ENCODE measurements at regions not wholly inside any gene's neighbourhood (a gene's known extent, or its start where the extent isn't known, plus 50 kb on each side); places are given as distances from the start of the nearest gene placed in this dataset.
"Not testable (repeated sequence)": the region's sequence is repeated elsewhere in the genome, so short reads cannot be mapped to it uniquely, and the experiment has no call there.

GRCh38 chr7:67343572-67343971 lies 346.9 kb downstream of the TYW1 start:
- peak; percentile 81 for DNase-seq
- TF ChIP-seq CTCF (IDR thresholded peaks at IDR 0.05; ENCODE audit: low read depth, low read length), result no peak
- Histone ChIP-seq H3K4me1 (peaks cover 8% of the 10 kb centered on the region), H3K9me3 (no peaks in the 10 kb centered on the region; the same call in 1 of the 2 replicates), H3K4me3 (ENCODE audit: low read depth, low read length) (no peak overlapping the region), H3K36me3 (no peaks in the 10 kb centered on the region), H3K27me3 (no peaks in the 10 kb centered on the region)

- DNase-seq, result no peak
- no peaks in the 10 kb centered on the region for H3K27me3 ChIP-seq
- H3K4me3 ChIP-seq (ENCODE audit: low read depth, low read length), result no peak overlapping the region
- H3K4me1 ChIP-seq, result peaks cover 8% of the 10 kb centered on the region
- H3K9me3 ChIP-seq, result no peaks in the 10 kb centered on the region; the same call in 1 of the 2 replicates
- no peaks in the 10 kb centered on the region for H3K36me3 ChIP-seq
- TF ChIP-seq CTCF (IDR thresholded peaks at IDR 0.05; ENCODE audit: low read depth, low read length), result no peak
These were observed 348.0 kb downstream of the TYW1 start for GRCh38 chr7:67344481-67345193.

GRCh38 chr7:67346126-67346525 lies 349.5 kb downstream of the TYW1 start:
- no peak for TF ChIP-seq CTCF (IDR thresholded peaks at IDR 0.05; ENCODE audit: low read depth, low read length)
- peaks cover 8% of the 10 kb centered on the region for H3K4me1 ChIP-seq
- DNase-seq, result no peak
- no peaks in the 10 kb centered on the region for H3K27me3 ChIP-seq
- H3K36me3 ChIP-seq, result no peaks in the 10 kb centered on the region
- no peaks in the 10 kb centered on the region; the same call in 1 of the 2 replicates for H3K9me3 ChIP-seq
- H3K4me3 ChIP-seq (ENCODE audit: low read depth, low read length), result no peak overlapping the region

- Histone ChIP-seq H3K4me1 (peaks cover 8% of the 10 kb centered on the region), H3K36me3 (no peaks in the 10 kb centered on the region)
- DNase-seq, result no peak
These were observed 350.2 kb downstream of the TYW1 start for GRCh38 chr7:67346876-67347275.

GRCh38 chr7:67348171-67348570 lies 351.5 kb downstream of the TYW1 start:
- no peak for TF ChIP-seq CTCF (IDR thresholded peaks at IDR 0.05; ENCODE audit: low read depth, low read length)
- H3K36me3 ChIP-seq, result no peaks in the 10 kb centered on the region
- H3K4me1 ChIP-seq, result peaks cover 2% of the 10 kb centered on the region
- DNase-seq, result no peak
- no peaks in the 10 kb centered on the region; the same call in 1 of the 2 replicates for H3K9me3 ChIP-seq
- no peak overlapping the region for H3K4me3 ChIP-seq (ENCODE audit: low read depth, low read length)
- no peaks in the 10 kb centered on the region for H3K27me3 ChIP-seq

More at GRCh38 chr7:67346876-67347275, 350.2 kb downstream of the TYW1 start:
- TF ChIP-seq CTCF (IDR thresholded peaks at IDR 0.05; ENCODE audit: low read depth, low read length), result no peak
- H3K4me3 ChIP-seq (ENCODE audit: low read depth, low read length), result no peak overlapping the region
- no peaks in the 10 kb centered on the region; the same call in 1 of the 2 replicates for H3K9me3 ChIP-seq
- H3K27me3 ChIP-seq, result no peaks in the 10 kb centered on the region

GRCh38 chr7:67357653-67358052 lies 361.0 kb downstream of the TYW1 start:
- not testable (repeated sequence) for H3K4me1 ChIP-seq; H3K36me3 ChIP-seq; H3K27me3 ChIP-seq; DNase-seq; H3K4me3 ChIP-seq (ENCODE audit: low read depth, low read length); H3K9me3 ChIP-seq

- H3K9me3 ChIP-seq; H3K4me1 ChIP-seq; H3K27me3 ChIP-seq; DNase-seq; H3K36me3 ChIP-seq; H3K4me3 ChIP-seq (ENCODE audit: low read depth, low read length): not testable (repeated sequence)
These were observed 361.7 kb downstream of the TYW1 start for GRCh38 chr7:67358316-67358715.

GRCh38 chr7:67358738-67359137 lies 362.1 kb downstream of the TYW1 start:
- not testable (repeated sequence) for H3K27me3 ChIP-seq; DNase-seq; H3K9me3 ChIP-seq; H3K4me3 ChIP-seq (ENCODE audit: low read depth, low read length); H3K36me3 ChIP-seq; H3K4me1 ChIP-seq
